HEK293 (cell line): ENCODE measurements at regions not wholly inside any gene's neighbourhood (a gene's known extent, or its start where the extent isn't known, plus 50 kb on each side); places are given as distances from the start of the nearest gene placed in this dataset.

ENCODE experiments used
- CTCF ChIP-seq: fragments of 450-650 bp; formaldehyde crosslinking; IDR thresholded peaks from 2 replicates; pipeline ENCODE4 v1.5.1; 2016; ENCODE audit warnings: missing biosample characterization, missing genetic modification characterization
- SP2 ChIP-seq: fragments of 450-650 bp; formaldehyde crosslinking; IDR thresholded peaks from 2 replicates; pipeline ENCODE4 v1.5.1; 2016; ENCODE audit warnings: missing biosample characterization, missing genetic modification characterization
- TSHZ1 ChIP-seq: fragments of 450-650 bp; formaldehyde crosslinking; IDR thresholded peaks from 2 replicates; pipeline ENCODE4 v1.5.1; 2016; ENCODE audit warnings: missing biosample characterization, missing genetic modification characterization, borderline replicate concordance
- ZNF174 ChIP-seq: fragments of 450-650 bp; formaldehyde crosslinking; IDR thresholded peaks from 2 replicates; pipeline ENCODE4 v1.5.0; 2017; ENCODE audit warnings: missing biosample characterization, mild to moderate bottlenecking, missing genetic modification characterization
- ZNF18 ChIP-seq: fragments of 450-650 bp; formaldehyde crosslinking; IDR thresholded peaks from 2 replicates; pipeline ENCODE4 v1.5.1; 2016; ENCODE audit warnings: missing biosample characterization, missing genetic modification characterization

- TF ChIP-seq SP2 (tag by site-specific recombination) (no peak), ZNF18 (tag by site-specific recombination) (no peak), TSHZ1 (tag by site-specific recombination) (no peak), CTCF (tag by site-specific recombination) (no peak), ZNF174 (tag by site-specific recombination) (no peak)
These were observed 242.2 kb upstream of the FN1 start for GRCh38 chr2:215678094-215678493.
